GM12872 (cell line): ENCODE measurements at regions not wholly inside any gene's neighbourhood (a gene's known extent, or its start where the extent isn't known, plus 50 kb on each side); places are given as distances from the start of the nearest gene placed in this dataset.
A peak's percentile ranks its signal among the peaks of the same experiment; 100 is the strongest.

Experiments
- TF ChIP-seq, protein P1 (sequence below): IDR thresholded peaks from 3 replicates; pipeline ENCODE4 v1.5.1; 2011; ENCODE audit warnings: low read depth, mild to moderate bottlenecking, low read length, moderate library complexity; ENCODE audit not compliant: insufficient read depth

DNA sequence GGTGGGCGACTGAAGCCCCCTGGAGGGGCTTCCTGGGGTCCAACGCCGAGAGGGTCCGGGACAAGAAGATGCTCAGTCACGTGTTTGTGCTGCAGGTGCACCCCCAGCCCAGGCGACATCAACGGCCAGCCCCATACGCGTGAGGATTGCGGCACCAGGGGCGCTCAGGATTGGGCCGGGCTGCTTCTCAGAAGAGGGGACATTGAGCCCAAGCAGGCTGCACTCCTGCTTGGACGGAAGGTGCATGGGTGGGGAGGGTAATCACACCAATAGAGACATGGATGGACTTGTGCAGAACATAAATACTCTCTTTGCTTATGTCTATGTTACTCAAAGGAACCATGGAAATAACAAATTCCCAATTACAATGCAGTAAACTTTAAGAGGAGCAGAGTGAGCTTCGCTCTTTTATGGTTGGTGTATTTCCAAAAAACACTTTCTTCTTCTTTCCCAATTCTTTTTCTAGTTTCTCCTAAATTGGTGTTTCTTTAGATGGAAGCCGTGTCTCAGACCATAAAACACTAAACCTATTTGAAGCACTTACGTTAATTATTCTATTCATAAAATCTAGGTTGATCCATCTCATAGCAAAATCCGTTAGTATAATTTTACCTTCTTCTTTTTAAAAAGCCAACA lies 182.7 kb downstream of the GOLGA6L6 start:
- TF ChIP-seq, protein P1, sequence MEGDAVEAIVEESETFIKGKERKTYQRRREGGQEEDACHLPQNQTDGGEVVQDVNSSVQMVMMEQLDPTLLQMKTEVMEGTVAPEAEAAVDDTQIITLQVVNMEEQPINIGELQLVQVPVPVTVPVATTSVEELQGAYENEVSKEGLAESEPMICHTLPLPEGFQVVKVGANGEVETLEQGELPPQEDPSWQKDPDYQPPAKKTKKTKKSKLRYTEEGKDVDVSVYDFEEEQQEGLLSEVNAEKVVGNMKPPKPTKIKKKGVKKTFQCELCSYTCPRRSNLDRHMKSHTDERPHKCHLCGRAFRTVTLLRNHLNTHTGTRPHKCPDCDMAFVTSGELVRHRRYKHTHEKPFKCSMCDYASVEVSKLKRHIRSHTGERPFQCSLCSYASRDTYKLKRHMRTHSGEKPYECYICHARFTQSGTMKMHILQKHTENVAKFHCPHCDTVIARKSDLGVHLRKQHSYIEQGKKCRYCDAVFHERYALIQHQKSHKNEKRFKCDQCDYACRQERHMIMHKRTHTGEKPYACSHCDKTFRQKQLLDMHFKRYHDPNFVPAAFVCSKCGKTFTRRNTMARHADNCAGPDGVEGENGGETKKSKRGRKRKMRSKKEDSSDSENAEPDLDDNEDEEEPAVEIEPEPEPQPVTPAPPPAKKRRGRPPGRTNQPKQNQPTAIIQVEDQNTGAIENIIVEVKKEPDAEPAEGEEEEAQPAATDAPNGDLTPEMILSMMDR, result no peak

DNA sequence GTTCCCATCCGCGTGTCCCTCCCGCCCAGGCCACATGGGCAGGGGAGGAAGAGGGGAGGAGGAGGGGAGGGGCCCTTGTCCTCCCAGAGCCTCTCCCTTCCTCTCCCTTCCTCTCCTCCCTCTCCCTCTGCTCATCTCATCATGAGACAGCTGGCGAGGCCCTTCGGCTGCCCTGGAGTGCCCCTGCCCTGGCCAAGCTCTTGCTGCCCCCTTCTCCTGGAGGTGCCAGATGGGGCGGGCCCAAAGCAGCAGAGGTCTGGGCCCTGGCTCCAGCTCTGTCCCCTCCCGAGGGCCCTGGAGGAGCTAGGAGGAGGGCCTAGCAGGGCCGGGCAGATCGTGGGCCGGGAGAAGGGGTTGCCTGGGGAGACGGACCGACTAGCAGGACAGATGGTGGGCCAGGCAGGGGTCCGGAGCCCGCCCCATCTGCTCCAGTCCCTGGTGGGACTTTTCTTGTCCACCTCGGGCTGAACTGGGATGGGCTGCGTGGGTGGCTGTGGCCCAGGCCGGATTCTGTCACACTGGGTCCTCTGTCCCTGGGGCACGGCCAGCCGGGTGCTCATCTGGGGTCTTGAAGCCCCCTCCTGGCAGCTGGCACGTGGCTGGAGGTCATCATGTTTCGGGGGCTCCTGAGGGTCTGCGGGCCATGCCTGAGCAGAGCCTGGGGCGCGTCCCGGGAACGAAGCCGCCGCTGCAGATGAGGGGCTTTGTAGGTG lies 183.4 kb downstream of the GOLGA6L6 start:
- TF ChIP-seq, protein P1, result no peak

DNA sequence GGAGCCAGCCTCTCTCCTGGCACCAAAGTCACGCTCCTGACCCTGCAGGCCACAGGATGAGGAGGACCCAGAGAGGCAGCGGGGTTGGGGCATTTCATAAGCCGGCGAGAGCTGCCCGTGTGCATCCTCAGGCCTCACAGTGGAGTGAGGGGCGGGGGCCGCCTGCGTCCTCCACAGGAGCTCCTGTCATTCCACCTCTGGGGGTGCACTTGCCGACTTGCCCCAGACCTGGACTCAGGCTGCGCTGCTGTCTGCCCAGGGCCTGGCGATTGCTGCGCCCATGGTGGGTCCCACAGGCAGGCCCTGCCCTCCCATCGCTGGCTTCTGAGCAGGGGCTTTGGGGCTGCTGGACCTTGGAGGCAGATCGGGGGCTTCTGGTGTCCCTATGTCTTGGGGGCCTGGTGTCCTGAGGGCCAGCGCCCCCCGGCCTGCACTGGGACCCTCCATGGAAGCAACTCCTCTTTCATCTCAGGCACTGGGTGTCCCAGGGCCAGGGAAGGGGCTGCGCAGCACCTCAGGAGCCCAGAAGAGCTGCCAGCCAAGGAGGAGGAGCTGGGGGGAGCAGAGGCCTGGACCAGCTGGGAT lies 184.0 kb downstream of the GOLGA6L6 start:
- TF ChIP-seq, protein P1, result no peak

DNA sequence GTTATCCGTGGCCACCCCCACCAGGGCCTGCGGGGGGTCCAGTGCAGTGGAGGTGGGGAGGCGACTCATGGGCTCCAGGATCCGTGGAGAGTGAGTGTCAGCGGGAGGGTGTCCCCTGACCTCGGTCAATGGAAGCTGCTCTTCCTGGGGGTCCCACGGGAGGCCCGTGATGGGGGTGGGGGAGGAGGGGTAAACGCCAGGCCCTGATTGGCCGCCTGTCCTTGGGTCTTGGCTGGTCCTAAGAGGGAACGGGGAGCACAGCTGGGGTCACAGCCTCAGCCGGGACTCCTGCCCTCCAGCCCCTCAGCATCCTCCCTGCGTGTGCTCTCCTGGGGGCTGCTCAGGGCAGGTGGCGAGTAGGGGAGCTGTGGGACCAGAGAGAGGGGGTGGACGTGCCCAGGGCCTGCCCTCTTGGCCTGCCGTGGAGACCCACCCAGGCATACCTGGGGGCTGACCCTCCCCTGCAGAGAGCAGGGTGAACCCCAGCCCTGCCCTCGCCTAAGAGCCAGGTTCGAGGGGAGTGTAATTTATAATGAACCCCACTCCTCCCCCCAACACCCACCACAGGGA lies 184.6 kb downstream of the GOLGA6L6 start:
- TF ChIP-seq, protein P1, result no peak

DNA sequence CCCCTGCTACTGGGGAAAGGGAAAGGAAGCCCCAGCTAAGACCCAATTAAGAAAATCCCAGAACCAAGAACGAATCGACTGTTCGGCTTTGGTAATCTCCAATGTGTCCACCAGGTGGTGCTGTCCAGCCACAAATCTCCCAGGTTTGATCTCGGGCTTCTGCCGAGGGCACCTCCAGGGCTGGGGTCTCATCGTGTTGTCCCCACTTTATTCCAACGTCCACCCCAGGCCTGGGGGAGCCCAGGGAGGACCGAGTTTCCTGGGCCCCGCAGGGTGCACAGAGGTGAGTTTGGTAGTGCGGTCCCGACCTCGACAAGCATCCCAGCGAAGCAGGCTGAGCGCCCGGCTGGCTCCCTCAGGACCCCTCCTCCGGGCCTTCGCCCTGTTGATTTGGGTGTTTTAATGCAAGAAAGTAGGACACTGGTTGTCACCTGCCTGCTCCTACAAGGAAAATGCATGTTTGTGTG lies 185.1 kb downstream of the GOLGA6L6 start:
- TF ChIP-seq, protein P1, result peak; percentile 92

DNA sequence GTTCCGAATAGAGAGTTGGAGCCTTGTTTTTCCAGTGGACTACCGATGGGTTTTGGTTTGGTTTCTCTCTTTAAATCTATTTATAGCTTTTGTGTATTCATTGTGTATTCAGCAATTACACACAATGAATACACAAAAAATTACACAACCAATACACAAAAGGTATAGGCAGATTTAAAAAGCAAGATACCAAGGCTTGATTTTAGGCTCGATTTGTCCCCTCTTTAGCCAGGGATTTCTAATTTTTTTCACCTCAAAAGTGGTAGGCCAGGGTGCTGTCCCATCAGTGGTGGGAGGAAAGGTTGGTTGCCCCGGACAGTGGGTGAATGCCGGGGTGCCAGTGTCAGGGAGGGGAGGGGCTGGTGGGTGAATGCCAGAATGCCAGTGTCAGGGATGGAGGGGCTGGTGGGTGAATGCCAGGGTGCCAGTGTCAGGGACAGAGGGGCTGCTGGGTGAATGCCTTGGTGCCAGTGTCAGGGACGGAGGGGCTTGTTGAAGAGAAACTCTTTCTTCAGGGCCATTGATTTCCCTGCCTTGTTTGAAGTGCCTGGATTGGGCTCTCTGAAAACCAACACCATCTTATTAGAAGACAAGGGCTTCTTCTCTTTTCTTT lies 186.2 kb downstream of the GOLGA6L6 start:
- TF ChIP-seq, protein P1, result no peak
